HG02642 (cell line): ENCODE measurements at regions not wholly inside any gene's neighbourhood (a gene's known extent, or its start where the extent isn't known, plus 50 kb on each side); places are given as distances from the start of the nearest gene placed in this dataset.
"Not testable (repeated sequence)": the region's sequence is repeated elsewhere in the genome, so short reads cannot be mapped to it uniquely, and the experiment has no call there.

Experiments used
- ATAC-seq: cut with Tn5 transposase; IDR thresholded peaks from one replicate; pipeline ENCODE4 v1.9.1; 2021; ENCODE audit warnings: mild to moderate bottlenecking; ENCODE audit not compliant: unreplicated experiment, poor library complexity

DNA sequence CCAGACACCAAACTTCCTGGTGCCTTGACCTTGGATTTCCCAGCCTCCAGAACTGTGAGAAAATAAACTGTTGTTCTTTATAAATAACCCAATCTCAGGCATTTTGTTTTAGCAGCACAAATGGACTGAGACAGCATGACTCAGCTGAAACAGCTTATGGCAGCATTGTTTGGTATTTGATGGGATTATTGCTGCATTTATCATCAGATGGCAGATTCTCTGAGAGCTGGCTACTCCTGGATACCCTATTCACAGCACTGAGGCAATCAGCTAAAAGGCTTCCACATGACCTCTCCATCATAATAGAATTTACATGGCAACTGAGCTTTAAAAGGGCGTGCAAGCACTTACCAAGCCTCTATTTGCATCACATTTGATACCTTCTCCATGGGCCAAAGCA, 623.1 kb upstream of the CPEB2 start:
- ATAC-seq = no peak

DNA sequence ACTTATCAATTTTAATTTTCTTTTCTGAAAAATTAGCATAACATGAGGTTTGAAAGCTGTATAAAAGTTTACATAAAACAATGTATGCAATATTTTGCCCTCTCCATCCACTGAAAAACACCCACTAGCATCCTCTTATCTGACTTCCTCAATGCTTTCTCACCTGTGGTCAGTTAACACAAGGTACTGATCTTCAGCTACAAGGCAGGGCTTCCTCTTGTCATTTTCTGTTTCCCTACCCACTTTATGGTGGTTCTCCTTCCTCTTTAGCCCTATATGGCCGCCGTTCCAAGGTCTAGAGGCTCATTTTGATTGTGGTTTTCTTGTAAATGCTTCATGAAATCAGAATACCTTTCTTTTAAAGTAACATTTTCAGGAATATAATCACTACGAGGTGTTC, 618.6 kb upstream of the CPEB2 start:
- ATAC-seq = no peak

DNA sequence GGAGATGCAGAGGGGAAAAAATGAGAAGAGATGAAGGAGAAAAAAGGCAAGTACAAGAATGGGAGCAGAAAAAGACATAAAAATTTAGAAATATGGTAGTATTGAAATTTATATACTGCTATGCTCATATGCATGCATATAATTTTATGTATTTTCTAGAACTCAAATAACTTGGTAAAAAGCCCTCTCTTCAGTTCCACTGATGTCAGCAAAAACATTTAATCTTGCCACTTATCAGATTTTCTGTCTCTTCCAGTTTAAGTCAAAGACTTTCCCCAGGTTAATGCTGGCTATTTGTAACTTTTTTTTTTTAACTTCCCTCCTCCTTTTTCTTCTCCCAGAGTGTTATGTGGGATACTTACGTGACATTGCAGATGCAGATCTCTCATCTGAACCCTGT, 617.5 kb upstream of the CPEB2 start:
- no peak for ATAC-seq

DNA sequence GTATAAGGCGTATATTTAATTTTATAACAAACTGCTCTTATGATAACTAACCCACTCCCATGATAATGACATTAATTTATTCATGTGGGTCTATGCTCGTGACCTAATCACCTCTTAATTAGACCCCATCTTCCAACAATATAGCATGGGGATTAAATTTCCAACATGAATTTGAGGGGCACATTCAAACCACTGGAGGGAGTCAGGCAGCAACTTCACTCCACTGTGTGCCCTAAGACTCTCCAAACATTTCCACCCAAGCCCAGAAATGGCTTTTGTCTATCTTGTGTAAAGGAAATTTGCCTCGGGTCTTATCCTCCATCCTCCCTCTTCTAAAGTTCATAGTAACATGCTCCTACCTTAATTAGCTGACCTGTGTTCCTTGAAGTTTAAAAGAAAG, 616.1 kb upstream of the CPEB2 start:
- no peak for ATAC-seq

DNA sequence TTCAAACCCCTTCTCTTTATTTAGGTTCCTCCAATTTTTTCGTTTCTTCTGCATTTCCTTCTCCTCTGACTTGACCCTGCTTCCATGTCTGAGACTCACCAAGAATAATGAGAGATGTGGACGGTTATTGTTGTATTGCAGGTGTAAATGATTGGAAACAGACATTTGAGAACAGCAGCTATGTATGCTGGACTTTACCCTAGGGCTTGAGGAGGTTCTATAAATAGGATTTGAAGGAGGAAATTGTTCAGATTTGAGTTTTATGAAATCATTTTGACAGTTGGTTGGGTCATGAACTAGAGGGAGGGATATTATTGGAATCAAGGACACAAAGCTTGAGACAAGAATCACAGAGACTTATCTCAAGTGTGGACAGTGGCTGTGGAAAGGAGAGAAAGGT, 614.6 kb upstream of the CPEB2 start:
- ATAC-seq = no peak

DNA sequence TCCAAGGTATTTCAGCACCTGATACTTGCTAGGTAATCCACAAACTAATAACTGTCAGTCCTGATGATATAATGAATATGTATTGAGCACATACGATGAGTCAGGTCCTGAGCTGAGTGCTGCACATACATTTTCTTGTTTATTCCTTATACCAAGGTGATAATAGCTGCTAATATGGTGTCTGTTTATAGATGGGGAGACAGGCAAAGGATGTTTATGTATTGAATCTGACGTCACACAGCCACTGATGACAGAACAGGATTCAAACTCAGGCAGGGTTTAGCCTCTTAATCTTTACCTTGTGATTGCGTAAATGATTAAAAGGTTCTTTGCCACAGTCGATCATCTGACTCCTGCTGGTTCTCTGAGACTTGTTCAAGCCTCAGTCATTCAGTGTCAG, 609.9 kb upstream of the CPEB2 start:
- ATAC-seq = no peak

DNA sequence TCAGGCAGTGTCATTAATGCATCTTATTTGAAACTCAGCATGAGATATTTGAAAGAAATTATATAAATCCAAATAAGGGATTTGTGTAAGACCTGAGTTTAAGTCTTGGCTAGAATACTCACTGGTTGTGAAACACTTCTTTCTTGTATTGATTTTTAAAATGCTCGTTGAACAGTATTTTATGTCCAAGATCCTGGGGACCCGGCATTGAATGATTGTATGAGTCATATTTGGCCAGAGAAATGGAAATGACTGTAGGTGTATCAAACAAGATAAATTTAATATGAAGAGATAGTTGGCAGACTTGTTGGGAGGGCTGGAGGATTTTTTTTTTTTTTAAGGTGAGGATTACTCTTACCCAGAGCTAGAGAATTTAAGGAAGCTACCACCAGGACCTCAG, 606.1 kb upstream of the CPEB2 start:
- ATAC-seq = no peak

DNA sequence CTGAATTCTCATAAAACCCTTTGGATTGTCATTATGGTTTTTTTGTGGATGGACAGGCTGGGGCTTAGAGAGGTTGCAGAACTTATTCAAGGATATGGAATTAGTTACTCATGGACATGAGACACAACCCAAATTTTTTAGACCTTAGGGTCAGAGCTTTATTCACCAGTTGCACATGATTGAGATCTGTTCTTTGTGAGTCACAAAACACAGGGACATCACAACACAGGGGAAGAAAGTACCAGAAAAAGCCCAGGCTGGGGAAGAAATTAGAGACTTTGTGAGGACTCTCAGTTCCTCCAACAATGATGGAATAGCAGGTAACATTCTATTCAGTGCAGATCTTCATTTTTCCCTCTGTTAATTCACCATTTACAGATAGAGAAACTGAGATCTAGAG, 602.4 kb upstream of the CPEB2 start:
- no peak for ATAC-seq

DNA sequence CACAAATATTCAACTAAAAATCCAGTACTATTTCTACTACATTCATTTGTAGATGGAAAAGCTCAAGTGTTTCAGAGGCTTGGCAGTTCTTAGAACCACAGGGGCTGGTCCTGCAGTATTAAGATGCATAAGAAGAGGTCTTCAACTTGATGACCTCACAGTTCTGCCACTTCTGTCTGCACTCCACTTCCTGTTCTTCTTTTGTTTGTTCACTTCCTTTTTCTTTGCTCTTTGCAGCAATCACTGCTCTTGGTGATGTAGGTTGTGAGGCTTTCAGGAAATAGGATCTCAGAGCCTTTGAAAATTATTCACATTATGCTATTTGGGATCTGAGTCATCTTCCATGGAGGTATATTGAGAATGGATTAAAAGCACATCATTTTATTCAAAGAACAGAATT, 602.0 kb upstream of the CPEB2 start:
- no peak for ATAC-seq

DNA sequence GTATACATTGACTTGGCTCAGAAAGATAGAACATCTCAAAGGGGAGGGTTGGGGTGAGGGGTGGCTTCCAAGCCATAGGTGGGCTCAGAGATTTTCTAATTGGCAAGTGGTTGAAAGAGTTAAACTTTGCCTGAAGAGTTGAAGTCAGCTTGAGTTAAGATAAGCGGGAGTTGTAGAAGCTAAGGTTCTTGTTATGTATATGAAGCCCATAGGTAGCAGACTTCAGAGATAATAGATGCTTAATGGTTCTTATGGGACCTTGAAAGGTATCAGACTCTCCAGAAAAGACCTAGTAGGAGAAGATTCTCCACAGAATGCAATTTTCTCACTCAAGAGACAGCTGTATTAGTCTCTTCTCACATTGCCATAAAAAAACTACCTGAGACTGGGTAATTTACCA, 599.1 kb upstream of the CPEB2 start:
- no peak for ATAC-seq

DNA sequence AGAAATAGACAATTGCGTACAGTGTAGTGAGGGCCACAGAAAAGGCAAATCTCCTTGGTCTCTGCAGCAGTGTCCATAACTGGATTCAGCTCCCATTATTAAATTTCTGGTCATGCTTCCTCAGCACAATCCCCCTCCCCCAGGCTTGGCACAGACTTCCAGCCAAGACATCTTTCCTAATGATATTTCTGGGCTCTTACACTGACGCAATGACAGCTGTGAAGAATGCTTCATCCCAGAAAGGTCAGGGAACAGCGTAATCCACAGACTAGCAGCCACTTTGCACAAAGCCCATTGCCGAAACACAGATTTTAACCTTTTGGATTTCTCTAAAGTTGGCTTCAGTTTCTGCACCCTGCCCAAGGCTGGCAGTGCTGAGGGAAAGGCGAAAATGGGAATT, 597.6 kb upstream of the CPEB2 start:
- ATAC-seq = no peak

DNA sequence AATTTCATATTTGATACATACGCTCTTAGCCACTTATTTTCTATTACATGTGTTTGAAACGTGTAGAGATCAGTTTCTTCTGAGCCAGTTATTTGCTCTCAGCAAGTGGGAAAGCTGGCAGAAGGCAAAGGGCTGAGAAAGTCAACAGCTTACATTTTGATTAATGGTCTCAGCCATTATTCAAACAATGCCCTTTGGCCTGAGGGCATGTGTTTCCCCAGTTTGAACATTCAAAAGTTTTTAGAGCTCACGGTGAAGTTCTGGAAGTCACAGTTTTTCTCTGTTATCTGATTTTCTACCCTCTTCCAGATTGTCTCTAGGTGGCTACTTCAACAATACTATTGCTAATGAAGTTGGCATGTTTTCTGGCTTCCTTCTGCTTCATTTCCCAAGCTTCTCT, 591.8 kb upstream of the CPEB2 start:
- no peak for ATAC-seq

DNA sequence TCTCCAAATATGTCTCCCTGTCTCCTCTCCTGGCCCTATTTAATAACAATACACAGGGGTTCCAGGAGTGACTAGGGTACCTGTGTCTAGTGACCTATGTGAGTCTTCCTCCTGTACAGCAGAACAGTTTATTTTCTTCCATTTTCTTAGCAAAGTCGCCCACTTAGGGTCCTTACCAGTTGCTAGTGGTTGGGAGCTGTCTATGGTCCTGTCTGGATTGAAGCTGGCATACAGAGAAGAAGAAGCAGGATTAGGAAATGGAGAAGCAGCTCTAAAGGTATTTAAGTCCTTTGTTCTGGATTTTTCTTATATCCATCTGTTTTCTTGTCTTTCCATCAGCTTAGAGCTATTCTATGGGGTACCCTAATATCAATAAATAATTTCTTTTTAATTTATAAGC, 587.1 kb upstream of the CPEB2 start:
- ATAC-seq = no peak

DNA sequence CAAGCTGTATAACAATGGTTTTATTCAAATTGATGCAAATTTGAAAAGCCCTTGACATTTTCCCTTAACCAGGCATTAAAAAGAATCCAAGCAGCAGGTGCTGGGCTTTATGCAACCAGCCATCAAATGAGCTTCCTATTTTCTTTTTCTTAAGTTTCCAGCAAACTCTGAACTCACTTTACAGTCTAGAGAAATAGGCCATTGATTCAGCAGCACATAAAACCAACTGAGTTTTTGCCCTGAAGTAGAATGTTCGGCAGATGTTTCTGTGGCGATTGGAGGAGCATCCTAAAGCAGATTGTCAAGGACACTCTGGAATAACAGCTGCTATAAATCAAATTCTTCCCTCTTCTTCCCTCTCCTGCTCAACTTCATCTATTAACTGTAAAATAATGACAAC, 582.8 kb upstream of the CPEB2 start:
- ATAC-seq = no peak

DNA sequence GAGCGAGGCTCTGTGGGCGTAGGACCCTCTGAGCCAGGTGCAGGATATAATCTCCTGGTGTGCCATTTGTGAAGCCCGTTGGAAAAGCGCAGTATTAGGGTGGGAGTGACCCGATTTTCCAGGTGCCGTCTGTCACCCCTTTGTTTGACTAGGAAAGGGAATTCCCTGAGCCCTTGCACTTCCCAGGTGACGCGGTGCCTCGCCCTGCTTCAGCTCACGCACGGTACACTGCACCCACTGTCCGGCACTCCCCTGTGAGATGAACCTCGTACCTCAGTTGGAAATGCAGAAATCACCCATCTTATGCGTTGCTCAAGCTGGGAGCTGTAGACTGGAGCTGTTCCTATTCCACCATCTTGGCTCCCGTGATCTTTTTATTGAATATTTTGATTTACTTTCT, 576.0 kb upstream of the CPEB2 start:
- not testable (repeated sequence) for ATAC-seq

DNA sequence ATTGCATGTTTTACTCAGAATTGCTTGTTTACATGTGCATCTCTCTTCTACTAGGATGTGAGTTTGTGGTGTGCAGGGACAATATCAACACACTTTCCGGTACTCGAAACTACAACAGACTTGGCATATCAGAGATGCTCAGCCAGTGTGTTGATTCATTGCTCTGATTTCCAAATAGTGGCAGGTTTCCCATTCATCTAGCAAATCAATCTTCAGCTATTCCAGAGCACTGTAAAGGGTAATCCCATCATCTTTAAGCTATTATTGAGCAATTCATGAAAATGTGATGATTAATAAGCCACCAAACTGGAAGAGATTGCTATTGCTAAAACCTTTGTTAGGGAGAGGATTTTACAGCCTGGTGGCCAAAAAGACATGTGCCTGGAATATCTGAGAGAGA, 574.2 kb upstream of the CPEB2 start:
- ATAC-seq = no peak

DNA sequence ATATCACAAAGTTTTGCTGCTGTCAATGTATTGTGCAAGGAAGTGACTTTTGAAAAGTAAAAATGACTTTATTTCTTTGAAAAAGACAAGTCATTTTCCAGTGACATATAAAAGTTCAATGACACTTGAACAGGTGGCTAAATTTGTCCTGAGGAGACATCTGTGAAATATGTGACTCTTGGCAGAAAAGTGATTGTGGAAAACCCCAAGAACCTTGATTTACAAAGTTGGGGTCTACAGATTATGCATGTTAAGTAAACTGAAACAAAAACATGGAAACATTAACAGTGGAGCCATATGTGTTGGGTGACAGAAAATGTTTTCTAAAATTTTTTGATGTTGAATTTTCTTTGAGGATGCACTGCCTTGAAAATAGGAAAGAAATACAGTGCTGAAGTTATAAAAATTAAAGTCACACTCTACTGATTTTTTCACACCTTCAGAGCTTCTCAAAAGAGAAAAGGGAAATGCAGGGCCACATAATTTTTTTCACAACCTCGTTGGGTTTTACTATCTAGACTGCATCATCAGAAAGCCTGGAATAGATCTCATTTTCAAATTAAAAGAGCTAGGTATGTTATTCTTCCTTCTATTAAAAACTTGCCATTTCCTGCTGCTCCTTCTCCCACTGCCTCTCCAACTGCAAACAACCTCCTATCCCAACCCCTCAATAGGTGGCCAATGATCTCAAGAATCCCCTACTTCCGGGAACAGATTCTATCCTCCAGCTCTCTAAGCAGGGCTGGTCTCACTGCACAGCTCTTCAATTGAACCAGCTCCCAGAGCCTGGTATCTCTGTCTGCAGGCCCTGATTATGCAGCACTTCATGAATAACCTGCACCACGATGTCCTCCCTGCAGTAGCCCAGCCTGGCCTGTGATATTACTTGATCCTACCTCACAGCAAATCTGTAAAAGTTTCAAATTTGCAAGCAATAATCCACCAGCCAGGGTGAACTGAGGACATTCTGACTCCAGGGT, 570.8 kb upstream of the CPEB2 start:
- ATAC-seq = no peak

DNA sequence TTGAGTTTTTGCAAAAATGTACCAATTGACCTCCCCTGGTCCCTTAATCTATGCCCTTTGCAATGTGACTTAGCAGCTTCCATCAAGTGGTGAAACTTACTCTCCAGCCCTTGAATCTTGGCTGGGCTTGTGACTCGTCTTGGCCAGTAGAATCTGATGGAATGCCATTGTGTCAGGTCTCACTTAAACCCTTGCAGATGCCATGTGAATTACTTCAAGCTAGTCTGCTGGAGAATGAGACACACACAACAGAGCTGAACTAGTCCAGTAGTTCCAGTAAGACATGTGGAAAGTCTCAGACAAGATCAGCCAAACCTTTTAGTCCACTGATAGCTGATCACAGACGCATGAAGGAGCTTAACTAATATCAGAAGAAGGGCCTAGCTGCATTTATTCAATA, 567.8 kb upstream of the CPEB2 start:
- no peak for ATAC-seq

DNA sequence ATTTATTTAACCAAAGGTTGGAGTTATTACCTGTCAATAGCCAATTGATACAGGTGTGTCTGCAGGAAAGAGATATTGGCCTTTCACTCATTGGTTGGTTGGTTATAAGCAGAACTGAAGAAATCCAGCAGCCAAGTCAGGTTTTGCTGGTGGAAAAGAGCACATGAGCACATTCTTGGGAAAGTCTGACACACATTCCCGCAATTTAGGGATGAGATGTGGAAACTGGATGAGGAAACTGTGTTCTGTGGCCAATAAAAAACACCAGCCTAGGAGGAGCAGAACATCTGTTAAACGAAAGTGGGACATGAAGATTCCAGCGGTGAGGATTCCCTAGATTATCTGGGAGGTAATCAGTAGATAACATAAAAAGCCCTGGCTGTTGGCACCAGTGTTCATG, 567.4 kb upstream of the CPEB2 start:
- no peak for ATAC-seq

DNA sequence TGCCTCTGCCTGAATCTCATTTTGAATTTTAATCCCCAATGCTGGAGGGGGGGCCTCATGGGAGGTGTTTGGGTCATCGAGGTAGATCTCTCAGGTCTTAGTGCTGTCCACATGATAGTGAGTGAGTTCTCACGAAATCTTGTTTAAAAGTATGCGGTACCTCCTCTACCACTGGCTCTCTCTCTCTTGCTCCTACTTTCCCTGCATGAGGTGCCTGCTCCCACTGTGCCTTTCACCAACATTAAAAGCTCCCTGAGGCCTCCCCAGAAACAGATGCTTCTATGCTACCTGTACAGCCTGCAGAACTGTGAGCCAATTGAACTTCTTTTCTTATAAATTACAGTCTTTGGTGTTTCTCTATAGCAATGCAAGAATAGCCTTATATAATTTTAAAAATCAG, 560.7 kb upstream of the CPEB2 start:
- no peak for ATAC-seq

DNA sequence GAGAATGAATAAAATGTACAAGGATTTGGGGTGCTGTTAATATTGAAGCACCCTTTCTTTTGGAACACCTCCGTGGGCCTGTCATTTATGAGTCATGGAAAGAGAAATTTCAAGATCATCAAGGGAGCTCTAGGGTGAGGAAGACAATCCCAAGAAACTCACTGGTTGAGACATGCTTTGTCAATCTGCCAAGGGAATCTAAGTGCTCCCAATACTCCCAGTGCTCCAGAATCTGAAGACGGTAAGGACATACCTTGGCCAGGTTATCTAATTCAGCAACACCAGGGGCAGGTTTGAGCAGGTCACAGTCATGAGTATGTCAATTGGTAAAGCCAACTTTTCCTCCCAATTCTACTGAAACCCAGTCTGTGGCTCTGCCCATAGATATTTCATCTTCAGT, 556.4 kb upstream of the CPEB2 start:
- ATAC-seq = no peak

DNA sequence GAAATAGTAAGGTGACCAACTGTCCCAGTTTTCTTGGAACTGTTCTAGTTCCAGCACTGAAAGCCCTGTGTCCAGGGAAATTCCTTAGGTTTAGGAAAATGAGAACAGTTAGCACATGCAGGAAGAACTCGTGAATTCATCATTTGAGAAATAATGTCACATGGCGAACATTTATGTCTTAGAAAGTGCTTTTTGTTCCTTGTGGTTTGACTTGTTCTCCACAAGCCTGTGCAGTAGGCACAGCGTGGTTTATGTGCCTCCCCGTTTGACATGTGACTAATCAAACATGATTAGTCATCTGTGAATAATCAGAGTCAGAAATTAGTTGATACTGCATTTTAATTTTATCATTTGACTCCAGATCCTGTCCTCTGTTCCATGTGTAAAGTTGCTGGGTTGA, 556.0 kb upstream of the CPEB2 start:
- no peak for ATAC-seq
